ENCODE measurements at regions not wholly inside any gene's neighbourhood (a gene's known extent, or its start where the extent isn't known, plus 50 kb on each side); places are given as distances from the start of the nearest gene placed in this dataset.

DNA sequence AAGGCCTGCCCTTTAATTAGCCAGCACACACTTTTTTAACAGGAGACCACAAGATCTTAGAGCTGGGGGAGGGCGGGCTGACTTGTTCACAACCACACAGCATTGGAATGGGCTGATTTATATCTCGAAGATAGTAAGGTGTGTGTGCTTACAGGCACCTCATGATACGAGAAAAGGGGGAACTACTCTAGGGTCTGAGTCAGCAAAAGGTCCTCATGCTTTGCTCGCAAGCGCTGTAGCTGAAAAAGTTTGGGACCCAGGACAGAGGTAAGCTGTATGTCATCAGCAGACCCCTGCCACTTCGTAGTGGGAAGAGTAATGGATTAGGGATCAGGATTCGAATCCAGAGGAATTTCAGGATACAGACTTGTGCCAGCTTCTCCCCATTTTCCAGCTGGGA, 88.9 kb upstream of the RBM19 start:
- Histone ChIP-seq H3K9me3 (ENCODE audit: control extremely low read depth in 1 of 3, control insufficient read depth in 2 of 3, insufficient read depth in 1 of 3, low read length in 2 of 3) (peaks cover 0 to 6% (median 0%) of the 10 kb centered on the region in 3 donors), H4K20me1 (ENCODE audit: control insufficient read depth, insufficient read depth, low read length, poor library complexity, severe bottlenecking) (no peaks in the 10 kb centered on the region), H3K27ac (ENCODE audit: low read length in 2 of 2) (no peak overlapping the region), H3K4me3 (ENCODE audit: control extremely low read depth in 1 of 5, extremely low read depth in 1 of 5, insufficient read depth in 1 of 5, low read depth in 2 of 5, low read length in 4 of 5) (no peak overlapping the region), H3K9ac (ENCODE audit: low read length) (no peak overlapping the region), H2AFZ (ENCODE audit: insufficient read depth, low read depth, low read length, poor library complexity, severe bottlenecking) (no peak overlapping the region), H3K27me3 (replicated peaks in 1 of 4; ENCODE audit: control extremely low read depth in 1 of 4, control insufficient read depth in 3 of 4, insufficient read depth in 4 of 4, low read length in 3 of 4) (no peaks in the 10 kb centered on the region), H3K4me1 (ENCODE audit: control insufficient read depth in 2 of 2, insufficient read depth in 2 of 2, low read length in 2 of 2) (no peaks in the 10 kb centered on the region), H3K79me2 (ENCODE audit: control insufficient read depth, insufficient read depth, low read length) (no peaks in the 10 kb centered on the region), H3K4me2 (replicated peaks; ENCODE audit: low read depth, low read length, poor library complexity, severe bottlenecking) (no peak overlapping the region), H3K36me3 (replicated peaks in 1 of 2; ENCODE audit: control extremely low read depth in 1 of 2, control insufficient read depth in 1 of 2, extremely low read depth in 1 of 2, insufficient read depth in 2 of 2, low read length in 1 of 2) (no peaks in the 10 kb centered on the region)
- Mint-ChIP-seq H3K9me3 (ENCODE audit: insufficient read depth) (no peaks in the 10 kb centered on the region), H3K27ac (no peak overlapping the region), H3K27me3 (no peaks in the 10 kb centered on the region), H3K4me1 (no peaks in the 10 kb centered on the region), H3K4me3 (no peak overlapping the region)
- no peak for ATAC-seq (ENCODE audit: low read depth)
- TF ChIP-seq, protein P1, sequence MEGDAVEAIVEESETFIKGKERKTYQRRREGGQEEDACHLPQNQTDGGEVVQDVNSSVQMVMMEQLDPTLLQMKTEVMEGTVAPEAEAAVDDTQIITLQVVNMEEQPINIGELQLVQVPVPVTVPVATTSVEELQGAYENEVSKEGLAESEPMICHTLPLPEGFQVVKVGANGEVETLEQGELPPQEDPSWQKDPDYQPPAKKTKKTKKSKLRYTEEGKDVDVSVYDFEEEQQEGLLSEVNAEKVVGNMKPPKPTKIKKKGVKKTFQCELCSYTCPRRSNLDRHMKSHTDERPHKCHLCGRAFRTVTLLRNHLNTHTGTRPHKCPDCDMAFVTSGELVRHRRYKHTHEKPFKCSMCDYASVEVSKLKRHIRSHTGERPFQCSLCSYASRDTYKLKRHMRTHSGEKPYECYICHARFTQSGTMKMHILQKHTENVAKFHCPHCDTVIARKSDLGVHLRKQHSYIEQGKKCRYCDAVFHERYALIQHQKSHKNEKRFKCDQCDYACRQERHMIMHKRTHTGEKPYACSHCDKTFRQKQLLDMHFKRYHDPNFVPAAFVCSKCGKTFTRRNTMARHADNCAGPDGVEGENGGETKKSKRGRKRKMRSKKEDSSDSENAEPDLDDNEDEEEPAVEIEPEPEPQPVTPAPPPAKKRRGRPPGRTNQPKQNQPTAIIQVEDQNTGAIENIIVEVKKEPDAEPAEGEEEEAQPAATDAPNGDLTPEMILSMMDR (IDR thresholded peaks at IDR 0.05), result no peak
- TF ChIP-seq EZH2 (IDR thresholded peaks at IDR 0.05; ENCODE audit: borderline replicate concordance, insufficient read depth, low read depth, low read length, poor library complexity, severe bottlenecking), result no peak
- intact Hi-C loops (cut with micrococcal nuclease), result no loop called here
- ChIA-PET POLR2A (no interaction called here), CTCF (no interaction called here)
- 75% methylated on average over 4 of the region's 7 CpGs for WGBS (ENCODE audit: insufficient coverage)
- DNase-seq, result no peak

DNA sequence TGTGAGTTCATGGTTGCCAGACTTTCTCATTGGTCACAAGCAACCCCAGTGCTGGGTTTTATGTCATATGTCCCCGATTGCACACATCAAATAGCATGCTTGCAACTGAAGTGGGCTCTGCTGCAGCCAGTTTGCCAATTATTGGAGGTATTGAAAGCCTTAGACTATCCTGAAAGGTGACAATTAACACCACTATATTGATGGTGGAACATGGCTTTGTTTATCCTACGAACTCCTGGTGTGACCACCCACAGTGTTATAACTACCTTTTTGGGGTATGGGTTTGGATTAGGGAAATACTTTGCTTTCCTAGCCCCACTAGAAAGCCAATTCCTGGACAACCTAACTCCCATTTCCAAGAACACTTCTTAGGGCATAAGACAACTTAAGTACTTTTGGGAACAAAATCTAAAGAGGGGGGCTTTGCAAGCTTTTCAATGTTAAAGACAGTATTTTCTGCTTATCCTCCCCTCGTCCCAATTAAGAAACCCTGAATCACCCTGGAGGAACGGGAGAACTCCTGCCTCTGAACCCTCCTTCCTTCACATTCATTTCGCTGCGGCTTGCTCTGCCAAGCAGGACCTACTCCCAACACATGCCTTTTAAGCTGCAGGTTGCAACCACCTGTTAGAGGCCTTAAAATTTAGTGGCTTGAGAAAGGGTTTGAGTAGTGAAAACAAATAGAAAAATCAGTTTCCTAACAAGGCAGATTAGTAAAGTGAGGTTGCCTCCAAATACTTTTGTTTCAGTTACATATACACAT, 80.3 kb upstream of the RBM19 start:
- no peaks in the 10 kb centered on the region for H4K20me1 ChIP-seq (ENCODE audit: control insufficient read depth, insufficient read depth, low read length, poor library complexity, severe bottlenecking)

More for the DNA sequence above, 80.3 kb upstream of the RBM19 start:
- no peak overlapping the region for H3K4me3 Mint-ChIP-seq
- Histone ChIP-seq H3K9ac (ENCODE audit: low read length) (no peak overlapping the region), H2AFZ (ENCODE audit: insufficient read depth, low read depth, low read length, poor library complexity, severe bottlenecking) (no peak overlapping the region), H3K4me1 (ENCODE audit: control insufficient read depth in 2 of 2, insufficient read depth in 2 of 2, low read length in 2 of 2) (no peaks in the 10 kb centered on the region), H3K4me2 (replicated peaks; ENCODE audit: low read depth, low read length, poor library complexity, severe bottlenecking) (no peak overlapping the region), H3K36me3 (replicated peaks in 1 of 2; ENCODE audit: control extremely low read depth in 1 of 2, control insufficient read depth in 1 of 2, extremely low read depth in 1 of 2, insufficient read depth in 2 of 2, low read length in 1 of 2) (no peaks in the 10 kb centered on the region), H3K79me2 (ENCODE audit: control insufficient read depth, insufficient read depth, low read length) (no peaks in the 10 kb centered on the region), H3K27ac (ENCODE audit: low read length in 2 of 2) (no peak overlapping the region), H3K27me3 (replicated peaks in 1 of 4; ENCODE audit: control extremely low read depth in 1 of 4, control insufficient read depth in 3 of 4, insufficient read depth in 4 of 4, low read length in 3 of 4) (no peaks in the 10 kb centered on the region), H3K9me3 (ENCODE audit: control extremely low read depth in 1 of 3, control insufficient read depth in 2 of 3, insufficient read depth in 1 of 3, low read length in 2 of 3) (no peaks in the 10 kb centered on the region), H3K4me3 (ENCODE audit: control extremely low read depth in 1 of 5, extremely low read depth in 1 of 5, insufficient read depth in 1 of 5, low read depth in 2 of 5, low read length in 4 of 5) (no peak overlapping the region)
- no peak for DNase-seq
- CTCF ChIA-PET, result no interaction called here
- H3K9me3 Mint-ChIP-seq (ENCODE audit: insufficient read depth), result no peaks in the 10 kb centered on the region
- H3K4me1 Mint-ChIP-seq, result no peaks in the 10 kb centered on the region
- no peak for ATAC-seq (ENCODE audit: low read depth)
- TF ChIP-seq EZH2 (IDR thresholded peaks at IDR 0.05; ENCODE audit: borderline replicate concordance, insufficient read depth, low read depth, low read length, poor library complexity, severe bottlenecking), result no peak
- TF ChIP-seq, protein P1 (IDR thresholded peaks at IDR 0.05), result no peak
- peaks cover 5% of the 10 kb centered on the region for H3K27me3 Mint-ChIP-seq
- H3K27ac Mint-ChIP-seq, result no peak overlapping the region
- POLR2A ChIA-PET, result no interaction called here
- WGBS (ENCODE audit: insufficient coverage), result no CpG with 5 or more reads among the region's 6 CpGs
- intact Hi-C loops (cut with micrococcal nuclease), result no loop called here

All from B cell (primary cell).